H1 (cell line): ENCODE measurements at regions not wholly inside any gene's neighbourhood (a gene's known extent, or its start where the extent isn't known, plus 50 kb on each side); places are given as distances from the start of the nearest gene placed in this dataset.

ENCODE experiments used
- BACH1 ChIP-seq: IDR thresholded peaks from 2 replicates; pipeline ENCODE4 v1.6.1; 2012; ENCODE audit warnings: low read length, improper control_type of control experiment
- EZH2 ChIP-seq: fragments of 200-600 bp; sonication (generic); IDR thresholded peaks from 2 replicates; pipeline ENCODE4 v1.7.1; 2012; ENCODE audit warnings: low read depth, mild to moderate bottlenecking, moderate library complexity, low read length, inconsistent platforms; ENCODE audit not compliant: severe bottlenecking

- no peak for TF ChIP-seq BACH1
- no peak for TF ChIP-seq EZH2
Observed at GRCh38 chr3:6806991-6807390, 53.9 kb upstream of the GRM7 start (continued).
